ENCODE measurements at regions not wholly inside any gene's neighbourhood (a gene's known extent, or its start where the extent isn't known, plus 50 kb on each side); places are given as distances from the start of the nearest gene placed in this dataset.

DNA sequence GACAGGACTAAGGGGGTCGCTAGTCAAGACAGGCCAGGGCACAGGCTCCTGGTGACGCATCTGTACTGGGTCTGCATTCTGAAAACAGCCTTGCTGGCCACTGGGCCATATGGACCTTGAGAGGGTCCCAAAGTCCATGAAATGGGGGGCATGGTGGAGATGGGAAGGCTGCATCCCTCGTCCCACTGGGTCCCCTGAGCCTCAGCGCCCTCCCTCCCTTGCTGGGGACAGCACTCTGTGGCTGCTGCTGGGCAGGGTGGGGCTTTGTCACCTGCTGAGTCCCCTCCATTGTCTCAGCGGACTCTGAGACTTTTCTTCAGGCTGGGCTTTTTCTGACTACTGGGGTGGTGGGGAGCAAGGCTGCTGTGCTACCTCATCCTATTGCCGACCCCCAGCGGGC, 205.2 kb downstream of the RHOU start:
- Histone ChIP-seq H3K4me3 (ENCODE audit: low read depth, low read length) (no peak overlapping the region), H3K9me3 (ENCODE audit: severe bottlenecking) (no peaks in the 10 kb centered on the region), H3K27me3 (ENCODE audit: insufficient read depth, low read depth, severe bottlenecking) (no peaks in the 10 kb centered on the region), H3K36me3 (no peaks in the 10 kb centered on the region), H3K27ac (no peak overlapping the region)
- DNase-seq = no peak
- TF ChIP-seq, protein P1, sequence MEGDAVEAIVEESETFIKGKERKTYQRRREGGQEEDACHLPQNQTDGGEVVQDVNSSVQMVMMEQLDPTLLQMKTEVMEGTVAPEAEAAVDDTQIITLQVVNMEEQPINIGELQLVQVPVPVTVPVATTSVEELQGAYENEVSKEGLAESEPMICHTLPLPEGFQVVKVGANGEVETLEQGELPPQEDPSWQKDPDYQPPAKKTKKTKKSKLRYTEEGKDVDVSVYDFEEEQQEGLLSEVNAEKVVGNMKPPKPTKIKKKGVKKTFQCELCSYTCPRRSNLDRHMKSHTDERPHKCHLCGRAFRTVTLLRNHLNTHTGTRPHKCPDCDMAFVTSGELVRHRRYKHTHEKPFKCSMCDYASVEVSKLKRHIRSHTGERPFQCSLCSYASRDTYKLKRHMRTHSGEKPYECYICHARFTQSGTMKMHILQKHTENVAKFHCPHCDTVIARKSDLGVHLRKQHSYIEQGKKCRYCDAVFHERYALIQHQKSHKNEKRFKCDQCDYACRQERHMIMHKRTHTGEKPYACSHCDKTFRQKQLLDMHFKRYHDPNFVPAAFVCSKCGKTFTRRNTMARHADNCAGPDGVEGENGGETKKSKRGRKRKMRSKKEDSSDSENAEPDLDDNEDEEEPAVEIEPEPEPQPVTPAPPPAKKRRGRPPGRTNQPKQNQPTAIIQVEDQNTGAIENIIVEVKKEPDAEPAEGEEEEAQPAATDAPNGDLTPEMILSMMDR (IDR thresholded peaks at IDR 0.05; ENCODE audit: low read depth, low read length) = no peak

- Histone ChIP-seq H3K27ac (no peak overlapping the region), H3K36me3 (no peaks in the 10 kb centered on the region), H3K27me3 (ENCODE audit: insufficient read depth, low read depth, severe bottlenecking) (no peaks in the 10 kb centered on the region), H3K9me3 (ENCODE audit: severe bottlenecking) (no peaks in the 10 kb centered on the region), H3K4me3 (ENCODE audit: low read depth, low read length) (no peak overlapping the region)
- no peak for DNase-seq
- TF ChIP-seq, protein P1 (IDR thresholded peaks at IDR 0.05; ENCODE audit: low read depth, low read length) = no peak
These were observed 205.6 kb downstream of the RHOU start for GRCh38 chr1:228940926-228941325.

GRCh38 chr1:228941666-228942065, 206.4 kb downstream of the RHOU start:
- TF ChIP-seq, protein P1 (IDR thresholded peaks at IDR 0.05; ENCODE audit: low read depth, low read length) = no peak
- H3K4me3 ChIP-seq (ENCODE audit: low read depth, low read length) = no peak overlapping the region
- H3K9me3 ChIP-seq (ENCODE audit: severe bottlenecking) = no peaks in the 10 kb centered on the region
- no peak for DNase-seq
- H3K27ac ChIP-seq = no peak overlapping the region
- no peaks in the 10 kb centered on the region for H3K36me3 ChIP-seq
- H3K27me3 ChIP-seq (ENCODE audit: insufficient read depth, low read depth, severe bottlenecking) = no peaks in the 10 kb centered on the region

DNA sequence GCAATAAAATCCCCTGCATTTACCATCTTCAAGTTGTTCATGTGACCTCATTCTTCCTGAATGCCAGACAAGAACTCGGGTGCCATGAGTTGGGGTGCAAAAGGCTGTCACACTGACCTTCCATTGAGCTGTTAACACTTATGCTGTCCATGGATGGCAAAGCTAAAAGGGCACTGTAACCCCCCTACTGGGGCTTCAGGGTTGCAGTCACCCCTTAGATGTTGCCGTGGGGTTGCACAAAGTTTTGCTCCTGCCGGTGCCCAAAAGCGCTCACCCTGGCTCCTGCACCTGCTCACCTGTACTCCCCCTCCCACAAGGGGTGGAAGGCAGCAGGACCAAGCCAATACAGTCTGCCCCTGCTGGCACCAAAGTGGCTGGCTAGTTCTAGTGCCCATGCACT, 208.2 kb downstream of the RHOU start:
- TF ChIP-seq, protein P1 (IDR thresholded peaks at IDR 0.05; ENCODE audit: low read depth, low read length) = no peak
- DNase-seq = no peak
- H3K27me3 ChIP-seq (ENCODE audit: insufficient read depth, low read depth, severe bottlenecking) = no peaks in the 10 kb centered on the region
- no peak overlapping the region for H3K27ac ChIP-seq
- no peaks in the 10 kb centered on the region for H3K36me3 ChIP-seq
- H3K4me3 ChIP-seq (ENCODE audit: low read depth, low read length) = no peak overlapping the region
- no peaks in the 10 kb centered on the region for H3K9me3 ChIP-seq (ENCODE audit: severe bottlenecking)

GRCh38 chr1:228944296-228944695, 209.0 kb downstream of the RHOU start:
- no peak overlapping the region for H3K4me3 ChIP-seq (ENCODE audit: low read depth, low read length)
- no peak for DNase-seq
- no peaks in the 10 kb centered on the region for H3K36me3 ChIP-seq
- H3K27me3 ChIP-seq (ENCODE audit: insufficient read depth, low read depth, severe bottlenecking) = no peaks in the 10 kb centered on the region
- H3K9me3 ChIP-seq (ENCODE audit: severe bottlenecking) = no peaks in the 10 kb centered on the region
- no peak overlapping the region for H3K27ac ChIP-seq
- TF ChIP-seq, protein P1 (IDR thresholded peaks at IDR 0.05; ENCODE audit: low read depth, low read length) = no peak

DNA sequence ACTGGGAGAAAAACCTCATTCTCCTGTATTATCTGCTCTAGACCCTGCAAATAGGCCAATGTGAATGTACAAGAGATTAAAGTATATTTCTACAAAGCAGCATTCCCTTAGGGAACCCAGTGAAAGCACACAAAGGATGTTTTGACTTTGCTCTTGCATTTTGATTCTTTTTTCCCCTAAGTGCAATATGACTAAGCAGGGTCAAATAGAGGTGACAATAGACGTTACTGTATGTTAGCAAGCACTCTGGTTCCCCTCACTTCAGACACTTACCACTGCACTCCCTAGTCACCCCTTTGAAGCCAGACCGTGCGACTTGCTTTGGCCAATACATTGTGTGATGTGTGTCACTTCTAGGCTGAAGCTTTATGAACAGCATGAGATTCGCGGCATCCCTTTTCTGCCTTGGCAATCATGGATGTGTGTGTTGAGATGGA, 209.7 kb downstream of the RHOU start:
- TF ChIP-seq, protein P1 (IDR thresholded peaks at IDR 0.05; ENCODE audit: low read depth, low read length) = no peak
- Histone ChIP-seq H3K9me3 (ENCODE audit: severe bottlenecking) (no peaks in the 10 kb centered on the region), H3K36me3 (no peaks in the 10 kb centered on the region), H3K27ac (no peak overlapping the region), H3K4me3 (ENCODE audit: low read depth, low read length) (no peak overlapping the region), H3K27me3 (ENCODE audit: insufficient read depth, low read depth, severe bottlenecking) (no peaks in the 10 kb centered on the region)
- no peak for DNase-seq
